PC-3 (cell line): ENCODE measurements at regions not wholly inside any gene's neighbourhood (a gene's known extent, or its start where the extent isn't known, plus 50 kb on each side); places are given as distances from the start of the nearest gene placed in this dataset.

Experiments used
- ATAC-seq: fragments of 200-7000 bp; cut with Tn5 transposase; 2 replicates; pipeline ENCODE4 v1.9.1; 2020; ENCODE audit warnings: mild to moderate bottlenecking, moderate library complexity
- BruUV-seq: library from RNA; stranded (reverse); fragments of 400-500 nt; replicated peaks from 2 replicates; lab custom pipeline; 2021; lab: Mats Ljungman, UMichigan
- CTCF ChIA-PET: fragments of 300-600 bp; sonication (Branson Sonifier 250); formaldehyde crosslinking; loops from one replicate; lab custom pipeline; 2022; ENCODE audit warnings: antibody characterized with exemption; lab: Charles Lee
- POLR2A ChIA-PET: fragments of 300-600 bp; sonication (Branson Sonifier 250); formaldehyde crosslinking; loops from one replicate; lab custom pipeline; 2022; ENCODE audit warnings: antibody characterized with exemption; ENCODE audit not compliant: unreplicated experiment; lab: Charles Lee
- DNase-seq: peaks from one replicate; pipeline ENCODE4 v3.0.0-alpha.2; 2015
- H2AFZ ChIP-seq: fragments of 300-600 bp; sonication (generic); 2 replicates; pipeline ENCODE4 v1.6.0; 2016; ENCODE audit warnings: antibody characterized with exemption, low read length
- H3F3A ChIP-seq: fragments of 300-600 bp; sonication (generic); one replicate; pipeline ENCODE4 v1.6.0; 2017; ENCODE audit warnings: antibody characterized with exemption, low read length, control low read depth, mild to moderate bottlenecking; ENCODE audit not compliant: unreplicated experiment
- H3K27ac ChIP-seq: fragments of 300-600 bp; sonication (generic); 2 replicates; pipeline ENCODE4 v1.5.1; 2016; ENCODE audit warnings: mild to moderate bottlenecking, low read length
- H3K27me3 ChIP-seq: fragments of 300-600 bp; sonication (generic); 2 replicates; pipeline ENCODE4 v1.6.1; 2016; ENCODE audit warnings: low read length, mixed read lengths
- H3K36me3 ChIP-seq: fragments of 300-600 bp; sonication (generic); 2 replicates; pipeline ENCODE4 v1.6.1; 2016; ENCODE audit warnings: low read depth, mixed run types, low read length, mixed read lengths
- H3K4me1 ChIP-seq: fragments of 300-600 bp; sonication (generic); 2 replicates; pipeline ENCODE4 v1.5.1; 2016; ENCODE audit warnings: low read length; ENCODE audit not compliant: insufficient read depth
- H3K4me2 ChIP-seq: fragments of 300-600 bp; sonication (generic); 2 replicates; pipeline ENCODE4 v1.6.0; 2016; ENCODE audit warnings: low read length
- H3K4me3 ChIP-seq: fragments of 300-600 bp; sonication (generic); 2 replicates; pipeline ENCODE4 v1.5.1; 2016; ENCODE audit warnings: mild to moderate bottlenecking, low read length, mixed read lengths
- H3K79me2 ChIP-seq: fragments of 300-600 bp; sonication (generic); 2 replicates; pipeline ENCODE4 v1.6.1; 2017; ENCODE audit warnings: low read length, mixed read lengths
- H3K9ac ChIP-seq: fragments of 300-600 bp; sonication (generic); 2 replicates; pipeline ENCODE4 v1.6.0; 2016; ENCODE audit warnings: mild to moderate bottlenecking, low read length
- H3K9me2 ChIP-seq: fragments of 300-600 bp; sonication (generic); replicated peaks from 2 replicates; pipeline ENCODE4 v1.6.1; 2016; ENCODE audit warnings: mixed run types, low read length, mixed read lengths
- H3K9me3 ChIP-seq: fragments of 300-600 bp; sonication (generic); 2 replicates; pipeline ENCODE4 v1.6.1; 2016; ENCODE audit warnings: low read length, mixed read lengths
- H4K20me1 ChIP-seq: fragments of 300-600 bp; sonication (generic); 2 replicates; pipeline ENCODE4 v1.6.1; 2016; ENCODE audit warnings: low read length, mixed read lengths
- EZH2 ChIP-seq: fragments of 300-600 bp; sonication (generic); IDR thresholded peaks from one replicate; pipeline ENCODE4 v1.6.1; 2017; ENCODE audit warnings: antibody characterized with exemption, mild to moderate bottlenecking, low read length; ENCODE audit not compliant: unreplicated experiment
- EZH2phosphoT487 ChIP-seq: fragments of 300-600 bp; sonication (generic); IDR thresholded peaks from 2 replicates; pipeline ENCODE4 v1.6.1; 2018; ENCODE audit warnings: mild to moderate bottlenecking, antibody characterized with exemption, low read length, borderline replicate concordance
- intact Hi-C: fragments of 100-400 bp; cut with micrococcal nuclease; formaldehyde crosslinking; loops from 2 replicates; pipeline ENCODE4 v1.9.0; 2023
- TF ChIP-seq, protein P1 (sequence below): fragments of 300-600 bp; sonication (generic); conservative IDR thresholded peaks from 2 replicates; pipeline ENCODE4 v1.5.1; 2017; ENCODE audit warnings: antibody characterized with exemption, low read depth, mild to moderate bottlenecking, low read length

DNA sequence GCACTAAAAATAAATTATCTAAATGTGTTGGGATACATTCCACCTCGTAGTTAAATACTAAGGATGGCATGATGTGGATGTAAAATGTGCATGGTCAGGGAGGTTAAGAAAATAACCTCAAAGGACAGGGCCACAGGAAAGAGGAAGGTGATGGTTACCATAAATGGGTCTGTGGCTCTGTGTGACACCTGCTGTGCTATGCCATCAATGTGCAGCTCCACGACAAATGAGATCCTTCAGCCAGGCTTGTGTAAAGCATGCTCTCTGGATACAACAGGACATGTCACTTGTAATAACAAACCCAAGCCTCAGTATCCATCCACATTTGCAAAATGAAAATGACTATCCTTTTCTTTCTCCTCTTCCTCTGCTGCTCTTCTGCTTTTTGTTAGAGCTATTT is 456.7 kb upstream of the RASGRP1 start:
- Histone ChIP-seq H4K20me1 (no peaks in the 10 kb centered on the region), H3K9ac (no peak overlapping the region), H3K9me3 (no peaks in the 10 kb centered on the region), H3K36me3 (no peaks in the 10 kb centered on the region), H3K4me3 (no peak overlapping the region), H3K79me2 (no peaks in the 10 kb centered on the region), H3K4me1 (no peaks in the 10 kb centered on the region), H3K27me3 (no peaks in the 10 kb centered on the region), H3K27ac (no peak overlapping the region), H2AFZ (no peak overlapping the region), H3K4me2 (no peak overlapping the region), H3F3A (no peaks in the 10 kb centered on the region), H3K9me2 (no peaks in the 10 kb centered on the region)
- ChIA-PET CTCF (no interaction called here), POLR2A (no interaction called here)
- no TSS peak for BruUV-seq
- no peak for ATAC-seq
- intact Hi-C loops, result no loop called here
- no peak for TF ChIP-seq EZH2
- TF ChIP-seq, protein P1, sequence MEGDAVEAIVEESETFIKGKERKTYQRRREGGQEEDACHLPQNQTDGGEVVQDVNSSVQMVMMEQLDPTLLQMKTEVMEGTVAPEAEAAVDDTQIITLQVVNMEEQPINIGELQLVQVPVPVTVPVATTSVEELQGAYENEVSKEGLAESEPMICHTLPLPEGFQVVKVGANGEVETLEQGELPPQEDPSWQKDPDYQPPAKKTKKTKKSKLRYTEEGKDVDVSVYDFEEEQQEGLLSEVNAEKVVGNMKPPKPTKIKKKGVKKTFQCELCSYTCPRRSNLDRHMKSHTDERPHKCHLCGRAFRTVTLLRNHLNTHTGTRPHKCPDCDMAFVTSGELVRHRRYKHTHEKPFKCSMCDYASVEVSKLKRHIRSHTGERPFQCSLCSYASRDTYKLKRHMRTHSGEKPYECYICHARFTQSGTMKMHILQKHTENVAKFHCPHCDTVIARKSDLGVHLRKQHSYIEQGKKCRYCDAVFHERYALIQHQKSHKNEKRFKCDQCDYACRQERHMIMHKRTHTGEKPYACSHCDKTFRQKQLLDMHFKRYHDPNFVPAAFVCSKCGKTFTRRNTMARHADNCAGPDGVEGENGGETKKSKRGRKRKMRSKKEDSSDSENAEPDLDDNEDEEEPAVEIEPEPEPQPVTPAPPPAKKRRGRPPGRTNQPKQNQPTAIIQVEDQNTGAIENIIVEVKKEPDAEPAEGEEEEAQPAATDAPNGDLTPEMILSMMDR, result no peak
- no peak for TF ChIP-seq EZH2phosphoT487
- no peak for DNase-seq

DNA sequence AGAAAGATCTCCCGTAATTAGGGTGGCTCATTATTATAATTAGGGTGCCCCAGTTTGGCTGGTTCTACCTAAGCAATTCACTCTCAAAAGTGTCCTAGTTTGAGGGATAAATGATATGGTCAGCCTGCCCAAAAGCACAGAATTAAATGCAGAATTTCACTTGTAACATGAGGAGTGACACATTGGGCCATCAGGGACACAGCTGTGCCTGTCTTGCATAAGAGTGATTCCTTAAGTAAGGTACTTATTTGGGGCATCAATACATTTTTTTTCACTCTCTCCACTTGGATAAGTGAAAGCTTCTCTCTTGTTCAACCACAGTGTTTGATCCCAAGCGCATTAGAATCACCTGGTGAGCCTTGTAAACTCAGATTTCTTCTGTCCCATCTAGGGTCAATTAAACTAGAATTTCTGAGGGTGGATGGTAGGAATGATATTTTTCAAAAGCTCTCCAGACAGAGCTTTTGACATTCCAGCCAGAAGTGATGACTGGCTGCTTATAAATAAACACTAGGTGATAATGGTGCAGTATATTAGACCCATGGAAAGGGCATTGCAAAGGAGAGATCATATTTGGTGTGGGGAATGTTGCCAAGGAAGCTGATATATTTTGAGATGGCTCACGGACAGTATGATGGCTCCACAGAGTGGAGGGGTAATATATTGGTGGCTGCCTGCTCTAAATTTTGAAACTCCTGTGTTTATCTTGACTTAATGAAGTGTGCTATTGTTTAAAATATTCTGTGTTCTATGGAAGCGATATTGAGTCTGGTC is 458.1 kb upstream of the RASGRP1 start:
- Histone ChIP-seq H3K4me2 (no peak overlapping the region), H4K20me1 (no peaks in the 10 kb centered on the region), H3K4me3 (no peak overlapping the region), H2AFZ (no peak overlapping the region), H3F3A (no peaks in the 10 kb centered on the region), H3K4me1 (no peaks in the 10 kb centered on the region), H3K79me2 (no peaks in the 10 kb centered on the region), H3K9me3 (no peaks in the 10 kb centered on the region), H3K36me3 (no peaks in the 10 kb centered on the region), H3K9me2 (no peaks in the 10 kb centered on the region), H3K27ac (no peak overlapping the region), H3K27me3 (no peaks in the 10 kb centered on the region), H3K9ac (no peak overlapping the region)
- no TSS peak for BruUV-seq
- POLR2A ChIA-PET, result no interaction called here
- intact Hi-C loops, result no loop called here
- DNase-seq, result no peak
- ATAC-seq, result no peak
- CTCF ChIA-PET, result no interaction called here
- TF ChIP-seq EZH2phosphoT487, result no peak
- TF ChIP-seq, protein P1, result no peak
- TF ChIP-seq EZH2, result no peak

DNA sequence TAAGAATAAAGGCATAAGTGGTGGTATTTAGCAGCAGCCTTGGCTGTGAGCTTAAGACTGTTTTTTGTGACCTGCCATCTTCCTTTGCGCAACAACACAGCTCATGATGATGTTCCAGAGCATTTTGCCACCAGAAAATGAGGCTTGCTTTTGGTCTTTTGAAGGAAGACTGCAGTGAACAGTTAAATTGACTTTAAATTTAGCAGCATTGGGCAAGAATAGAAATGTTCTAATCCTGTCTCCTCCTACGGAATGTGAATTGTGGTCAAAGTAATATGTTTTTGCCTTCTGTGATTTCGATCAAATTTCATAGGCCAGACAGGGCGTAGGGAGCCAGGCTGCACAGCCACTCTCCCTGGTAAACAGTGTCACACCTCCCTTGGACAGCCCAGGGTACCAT is 460.7 kb upstream of the RASGRP1 start:
- no peak for DNase-seq
- CTCF ChIA-PET, result no interaction called here
- ATAC-seq, result no peak

More for the DNA sequence above, 460.7 kb upstream of the RASGRP1 start:
- Histone ChIP-seq H4K20me1 (no peaks in the 10 kb centered on the region), H3K4me2 (no peak overlapping the region), H3K4me1 (peaks cover 5% of the 10 kb centered on the region), H3K79me2 (no peaks in the 10 kb centered on the region), H3K36me3 (no peaks in the 10 kb centered on the region), H3K9ac (no peak overlapping the region), H3K27me3 (no peaks in the 10 kb centered on the region), H3K9me3 (no peaks in the 10 kb centered on the region), H3K27ac (no peak overlapping the region), H2AFZ (no peak overlapping the region), H3K4me3 (no peak overlapping the region), H3F3A (no peaks in the 10 kb centered on the region), H3K9me2 (no peaks in the 10 kb centered on the region)
- TF ChIP-seq, protein P1, result no peak
- TF ChIP-seq EZH2 (no peak), EZH2phosphoT487 (no peak)
- intact Hi-C loops, result no loop called here
- no TSS peak for BruUV-seq
- POLR2A ChIA-PET, result no interaction called here
